Hippocampal formation (tissue), 2 donors: ENCODE measurements at regions not wholly inside any gene's neighbourhood (a gene's known extent, or its start where the extent isn't known, plus 50 kb on each side); places are given as distances from the start of the nearest gene placed in this dataset.
A peak's percentile ranks its signal among the peaks of the same experiment; 100 is the strongest.
"Not testable (repeated sequence)": the region's sequence is repeated elsewhere in the genome, so short reads cannot be mapped to it uniquely, and the experiment has no call there.

Source experiments
- DNase-seq, 2 donors: peaks; one replicate each; lab custom pipeline; 2025; lab: John Stamatoyannopoulos, UW

- DNase-seq: no peak
Observed at GRCh38 chr3:88954853-88955252, 152.6 kb upstream of the EPHA3 start.

DNA sequence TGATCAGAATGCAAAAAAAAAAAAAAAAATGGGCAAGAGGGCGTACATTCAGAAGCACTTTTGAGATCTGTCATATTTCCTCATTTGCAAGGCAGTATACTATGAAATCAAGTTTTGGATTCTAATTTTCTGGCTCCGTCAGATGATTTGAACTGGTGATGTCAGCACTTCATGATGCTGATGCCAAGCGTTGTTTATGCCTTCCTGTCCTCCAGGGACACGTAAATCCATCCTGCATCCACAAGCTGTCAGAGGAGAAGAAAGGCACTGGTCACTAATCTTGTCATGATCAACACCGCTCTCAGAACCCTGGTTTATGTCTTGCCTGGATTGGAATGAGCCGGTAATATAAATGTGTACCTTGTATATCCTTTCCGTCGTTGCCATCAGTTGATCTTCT lies 152.1 kb upstream of the EPHA3 start:
- no peak for DNase-seq

DNA sequence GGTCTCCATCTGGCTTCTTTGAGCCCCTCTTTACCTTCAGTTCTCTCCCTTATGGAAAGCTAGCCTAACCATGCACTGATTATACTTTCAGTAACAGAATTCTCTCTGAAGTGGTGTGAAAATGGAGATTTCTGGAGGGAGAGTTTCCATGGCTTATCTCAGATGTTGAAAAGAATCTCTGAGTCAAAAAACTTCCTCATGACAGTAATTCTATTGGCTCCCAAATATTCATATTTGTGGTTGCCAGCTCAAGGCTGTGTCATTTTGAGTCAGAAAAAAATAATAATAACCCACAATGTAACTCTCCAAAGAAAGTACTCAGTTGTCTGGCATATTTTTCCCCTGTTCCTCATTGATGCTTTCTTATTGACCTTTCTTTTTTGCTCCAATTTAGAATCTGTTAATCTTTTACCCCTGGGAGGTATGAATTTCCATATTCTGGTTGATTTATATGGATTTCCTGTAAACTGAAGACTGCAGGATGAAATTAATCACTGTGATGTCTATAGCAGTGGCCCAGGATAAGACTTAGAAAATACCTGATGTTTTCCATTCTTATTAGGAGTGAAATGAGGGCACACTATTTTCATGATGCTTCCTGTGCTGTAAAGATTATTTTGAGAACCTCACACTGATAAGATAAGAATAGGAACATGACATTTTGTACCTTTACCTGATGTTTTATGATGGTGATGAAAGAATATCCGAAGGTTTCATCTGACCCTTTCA lies 149.5 kb upstream of the EPHA3 start:
- DNase-seq: no peak

GRCh38 chr3:88960019-88960418 lies 147.4 kb upstream of the EPHA3 start:
- no peak for DNase-seq

DNA sequence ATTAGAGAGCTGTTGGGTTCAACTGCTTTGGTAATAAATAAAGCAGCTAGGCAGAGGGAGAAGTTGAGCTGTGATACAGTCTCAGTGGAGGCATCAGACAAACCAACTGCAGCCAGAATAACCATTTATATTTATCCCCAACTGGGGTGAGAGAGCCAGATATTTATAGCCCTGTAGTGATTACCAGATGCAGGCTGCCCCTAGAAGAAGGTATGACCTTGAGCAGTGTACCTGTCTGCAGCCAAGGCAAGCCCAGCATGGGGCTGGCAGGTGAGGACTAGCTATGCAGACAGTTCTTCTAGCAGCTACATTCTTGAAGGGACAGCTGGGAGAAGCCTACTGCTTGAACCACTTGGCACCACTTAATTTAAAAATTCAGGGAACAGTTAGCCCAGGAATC lies 144.4 kb upstream of the EPHA3 start:
- DNase-seq: no peak

DNA sequence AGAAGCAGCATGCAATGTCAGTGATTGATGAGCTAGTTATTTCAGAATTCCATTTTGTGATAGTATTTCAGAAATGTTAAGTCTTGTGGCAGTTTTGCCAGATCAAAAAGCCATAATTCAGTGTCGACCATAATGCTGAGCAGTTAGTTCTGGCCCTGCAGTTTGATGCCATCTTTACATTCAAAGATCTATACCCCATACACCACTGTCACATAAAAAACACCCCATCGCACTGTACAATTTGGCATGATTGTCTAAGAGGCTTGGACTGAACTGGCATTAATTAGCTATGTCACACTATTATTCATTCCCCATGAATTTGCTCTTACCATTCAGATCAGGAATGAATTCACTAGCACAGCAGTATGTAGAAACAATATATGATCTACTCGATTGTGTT lies 127.7 kb upstream of the EPHA3 start:
- no peak for DNase-seq

DNA sequence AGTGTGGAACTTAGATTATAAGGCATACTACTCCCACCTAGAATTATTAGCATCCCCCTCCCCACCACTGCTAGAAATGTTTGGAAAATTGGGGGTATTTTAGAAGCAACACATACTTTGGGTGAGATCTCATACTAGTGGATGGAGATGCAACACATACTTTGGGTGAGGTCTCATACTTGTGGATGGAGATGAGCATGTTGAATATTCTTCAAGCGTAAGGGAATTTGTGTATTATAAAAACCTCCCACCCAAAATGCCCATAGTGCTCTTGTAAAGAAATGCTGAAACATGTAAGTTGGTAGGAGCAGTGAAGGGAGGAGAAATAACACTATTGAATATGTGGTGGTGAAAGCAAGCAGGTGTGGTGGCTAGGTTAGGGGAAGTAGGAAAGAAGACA lies 124.0 kb upstream of the EPHA3 start:
- no peak for DNase-seq

- DNase-seq: no peak
Observed at GRCh38 chr3:88984256-88984655, 123.2 kb upstream of the EPHA3 start.

GRCh38 chr3:88984832-88985231 lies 122.6 kb upstream of the EPHA3 start:
- DNase-seq: no peak

DNA sequence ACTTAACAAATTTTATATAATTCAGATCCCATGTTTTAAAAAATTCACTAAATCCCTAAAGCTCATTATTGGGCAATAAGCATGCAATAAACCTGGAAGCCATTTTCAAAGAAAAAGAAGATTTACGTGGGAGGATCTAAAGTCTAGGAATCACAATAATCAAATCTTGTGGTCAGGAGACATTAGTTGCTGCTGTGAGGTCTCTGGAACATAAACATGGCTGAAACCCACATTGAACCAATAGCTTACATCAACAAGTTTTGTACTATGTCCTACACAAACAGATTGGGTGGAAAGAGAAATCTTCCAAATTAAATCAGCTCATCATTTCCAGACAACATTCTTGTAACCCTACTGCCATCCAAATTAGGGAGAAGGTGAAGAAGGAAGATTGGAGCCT lies 121.9 kb upstream of the EPHA3 start:
- no peak for DNase-seq

DNA sequence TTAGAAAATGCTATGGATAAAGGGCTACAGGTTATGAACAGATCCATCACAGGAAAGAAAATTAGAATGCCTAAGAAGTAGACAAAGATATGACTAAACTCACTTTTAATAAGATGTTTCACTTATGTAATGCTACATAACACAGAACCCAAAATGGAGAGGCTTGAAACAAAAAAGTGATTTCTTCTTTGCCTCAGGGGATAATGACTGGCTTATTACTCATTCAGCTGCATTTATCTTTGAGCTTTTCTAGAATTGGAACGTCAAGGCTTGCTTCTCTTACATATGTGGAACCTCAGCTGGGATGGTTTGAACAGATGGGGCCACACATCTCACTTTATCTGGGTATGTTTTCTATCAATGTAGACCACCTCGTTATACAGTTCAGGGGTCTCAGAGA lies 120.6 kb upstream of the EPHA3 start:
- DNase-seq: no peak

GRCh38 chr3:88987776-88988175 lies 119.6 kb upstream of the EPHA3 start:
- no peak for DNase-seq

DNA sequence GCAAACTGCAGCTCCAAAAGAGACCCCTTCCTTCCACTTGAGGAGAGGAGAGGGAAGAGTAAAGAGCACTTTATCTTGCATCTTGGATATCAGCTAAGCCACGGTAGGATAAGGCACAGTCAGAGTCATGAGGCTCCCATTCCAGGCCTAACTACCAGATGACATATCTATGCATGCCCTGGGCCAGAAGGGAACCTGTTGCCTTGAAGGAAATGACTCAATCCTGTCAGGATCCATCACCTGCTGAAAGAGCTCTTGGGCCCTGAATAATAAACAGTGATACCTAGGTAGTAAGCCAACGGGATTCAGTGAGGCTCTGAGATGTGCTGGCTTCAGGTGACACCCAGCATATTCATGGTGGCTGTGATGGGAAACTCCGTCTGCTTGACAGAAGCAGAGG lies 118.5 kb upstream of the EPHA3 start:
- DNase-seq: no peak

- no peak for DNase-seq
Observed at GRCh38 chr3:88991496-88991895, 115.9 kb upstream of the EPHA3 start.

GRCh38 chr3:88996691-88997090 lies 110.7 kb upstream of the EPHA3 start:
- DNase-seq: no peak

GRCh38 chr3:88997260-88997659 lies 110.2 kb upstream of the EPHA3 start:
- DNase-seq: no peak

DNA sequence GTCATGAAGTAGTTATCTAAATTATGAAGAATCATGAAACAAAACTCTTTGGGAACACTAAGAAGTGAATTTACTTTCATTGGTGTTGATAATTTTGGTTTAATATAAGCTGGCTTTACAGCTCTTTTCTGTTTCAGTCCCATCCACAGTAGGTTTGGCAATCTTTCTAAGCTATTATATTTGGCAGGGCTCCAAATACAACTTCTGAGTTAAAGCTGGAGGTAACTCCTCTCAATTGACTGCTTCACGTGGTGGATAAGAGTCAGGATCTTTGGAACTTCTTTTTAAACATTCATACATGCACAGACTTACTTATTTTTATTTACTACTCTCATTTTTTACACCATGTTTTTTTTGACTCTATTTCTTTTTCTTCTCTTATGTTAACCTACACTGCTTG lies 106.5 kb upstream of the EPHA3 start:
- DNase-seq: no peak

DNA sequence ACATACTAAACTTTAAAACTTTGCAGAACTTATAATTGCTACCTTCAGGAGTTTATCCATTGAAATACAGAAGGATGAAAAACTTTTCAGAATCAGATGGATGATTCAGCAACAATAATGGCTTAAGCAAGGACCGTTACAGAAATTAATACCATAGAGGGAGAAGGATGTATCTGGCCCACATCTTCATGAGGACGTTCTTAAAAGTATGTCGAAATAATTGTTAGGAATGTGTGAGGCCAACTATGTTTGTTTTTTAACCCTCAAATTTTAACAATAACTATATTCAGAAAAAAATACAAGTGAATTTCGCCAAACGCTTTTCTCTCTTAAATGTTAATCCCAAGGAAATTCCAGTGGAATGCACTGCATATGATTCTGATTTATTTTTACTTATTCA lies 105.2 kb upstream of the EPHA3 start:
- DNase-seq: no peak

GRCh38 chr3:89013536-89013935 lies 93.9 kb upstream of the EPHA3 start:
- no peak for DNase-seq

DNA sequence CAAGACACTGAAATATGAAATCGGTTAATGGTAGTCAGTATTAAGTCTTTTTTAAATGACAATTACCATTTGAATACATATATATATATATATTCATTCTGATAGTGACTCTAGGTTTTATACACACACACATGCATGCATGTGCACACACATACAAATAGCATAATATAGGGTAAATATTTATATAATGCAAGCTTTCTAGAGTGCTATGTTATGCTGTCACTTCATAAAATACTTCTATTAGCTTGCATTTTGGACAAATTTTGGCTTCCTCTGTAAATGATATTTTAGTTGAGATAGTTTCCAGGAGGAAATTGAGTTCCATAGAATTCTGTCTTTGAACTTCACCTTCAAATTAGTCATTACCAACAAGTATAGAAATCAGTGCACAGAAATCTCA lies 89.9 kb upstream of the EPHA3 start:
- DNase-seq: no peak

DNA sequence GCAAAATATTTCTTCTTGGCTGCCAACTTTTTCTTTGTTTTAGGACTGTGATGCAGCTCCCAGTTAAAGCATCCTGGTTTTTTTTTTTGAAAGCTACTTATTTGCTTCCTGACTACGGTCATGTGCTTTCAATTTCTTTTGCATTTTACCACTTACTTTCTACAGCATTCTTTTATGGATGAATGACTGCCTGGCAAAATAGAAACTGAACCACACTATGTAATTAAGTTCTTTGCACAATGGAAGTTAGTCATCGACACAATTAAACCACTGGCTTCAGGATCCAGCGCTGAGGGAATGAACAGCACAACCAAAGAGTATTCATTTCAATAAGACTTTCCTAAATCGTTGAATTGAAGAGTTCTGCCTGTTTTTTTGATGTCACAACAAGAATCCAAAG lies 82.2 kb upstream of the EPHA3 start:
- peak in 1 of 2 donors; percentile 21 for DNase-seq

DNA sequence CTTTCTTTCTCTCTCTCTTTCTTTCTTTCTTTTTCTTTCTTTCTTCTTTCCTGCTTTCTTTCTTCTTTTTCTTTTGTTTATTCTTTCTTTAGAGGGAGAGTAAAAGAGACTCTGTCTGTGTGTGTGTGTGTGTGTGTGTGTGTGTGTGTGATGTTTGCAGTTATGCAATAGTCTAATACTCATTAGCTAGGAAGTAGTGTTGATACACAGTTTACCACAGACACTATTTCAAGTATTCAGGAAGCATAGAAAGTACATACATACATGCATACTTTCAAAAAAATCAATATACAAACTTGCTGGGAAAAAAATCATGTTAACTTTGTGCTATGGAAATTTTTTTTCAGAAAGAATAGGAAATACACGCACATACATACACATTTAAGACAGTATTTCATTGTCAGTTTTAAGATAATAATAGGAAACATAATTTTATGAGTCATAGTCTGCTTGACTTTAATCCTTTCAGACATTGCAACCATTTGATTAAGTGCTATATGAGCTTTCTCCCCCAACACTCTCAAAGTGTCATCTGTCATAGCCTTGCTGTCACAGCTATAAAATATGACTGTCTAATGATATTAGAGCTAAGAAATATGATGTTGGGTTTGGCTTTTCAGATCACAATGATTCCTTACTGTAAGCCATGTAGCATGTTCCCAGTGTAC lies 74.9 kb upstream of the EPHA3 start:
- DNase-seq: no peak

DNA sequence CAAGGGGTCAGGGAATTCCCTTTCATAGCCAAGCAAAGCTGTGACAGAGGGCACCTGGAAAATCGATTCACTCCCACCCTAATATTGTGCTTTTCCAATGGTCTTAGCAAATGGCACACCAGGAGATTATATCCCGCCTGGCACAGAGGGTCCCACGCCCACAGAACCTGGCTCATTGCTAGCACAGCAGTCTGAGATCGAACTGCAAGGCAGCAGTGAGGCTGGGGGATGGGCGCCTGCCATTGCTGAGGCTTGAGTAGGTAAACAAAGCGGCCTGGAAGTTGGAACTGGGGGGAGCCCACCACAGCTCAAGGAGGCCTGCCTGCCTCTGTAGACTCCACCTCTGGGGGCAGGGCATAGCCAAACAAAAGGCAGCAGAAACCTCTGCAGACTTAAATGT lies 72.7 kb upstream of the EPHA3 start:
- not testable (repeated sequence) for DNase-seq

- no peak for DNase-seq
Observed at GRCh38 chr3:89038869-89039268, 68.6 kb upstream of the EPHA3 start.
